ENCODE measurements at regions not wholly inside any gene's neighbourhood (a gene's known extent, or its start where the extent isn't known, plus 50 kb on each side); places are given as distances from the start of the nearest gene placed in this dataset.

DNA sequence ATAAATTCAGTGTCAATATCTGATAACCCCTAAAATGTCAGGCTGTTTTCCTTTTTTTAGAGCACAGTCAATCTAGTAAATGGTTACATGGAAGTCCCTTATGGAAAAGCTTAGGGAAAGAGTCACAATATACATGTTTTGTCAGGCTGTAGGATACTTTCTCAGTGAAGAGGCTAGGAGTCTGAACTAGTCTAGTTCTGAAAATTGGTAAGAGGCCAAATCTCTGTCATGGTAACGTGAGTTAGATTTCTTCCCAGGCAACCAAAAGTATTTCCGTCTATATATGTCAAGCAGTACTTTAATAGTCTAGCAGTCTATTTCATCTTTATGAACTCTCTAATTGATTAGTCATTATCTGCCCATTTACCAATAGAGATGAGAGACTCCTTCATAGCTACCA lies 215.9 kb upstream of the LRRC3B start:
- no peak for TF ChIP-seq MEF2B (IDR thresholded peaks at IDR 0.05; ENCODE audit: partially characterized antibody, poor library complexity, severe bottlenecking)
- TF ChIP-seq ETV6 (conservative IDR thresholded peaks at IDR 0.05 in 1 of 2, IDR thresholded peaks at IDR 0.05 in 1 of 2; ENCODE audit: borderline replicate concordance in 1 of 2, low read depth in 1 of 2), result no peak
- no peak for TF ChIP-seq EP300 (IDR thresholded peaks at IDR 0.05; ENCODE audit: borderline replicate concordance in 1 of 2, control insufficient read depth in 1 of 2, low read depth in 2 of 2, low read length in 2 of 2)
- TF ChIP-seq, protein P1, sequence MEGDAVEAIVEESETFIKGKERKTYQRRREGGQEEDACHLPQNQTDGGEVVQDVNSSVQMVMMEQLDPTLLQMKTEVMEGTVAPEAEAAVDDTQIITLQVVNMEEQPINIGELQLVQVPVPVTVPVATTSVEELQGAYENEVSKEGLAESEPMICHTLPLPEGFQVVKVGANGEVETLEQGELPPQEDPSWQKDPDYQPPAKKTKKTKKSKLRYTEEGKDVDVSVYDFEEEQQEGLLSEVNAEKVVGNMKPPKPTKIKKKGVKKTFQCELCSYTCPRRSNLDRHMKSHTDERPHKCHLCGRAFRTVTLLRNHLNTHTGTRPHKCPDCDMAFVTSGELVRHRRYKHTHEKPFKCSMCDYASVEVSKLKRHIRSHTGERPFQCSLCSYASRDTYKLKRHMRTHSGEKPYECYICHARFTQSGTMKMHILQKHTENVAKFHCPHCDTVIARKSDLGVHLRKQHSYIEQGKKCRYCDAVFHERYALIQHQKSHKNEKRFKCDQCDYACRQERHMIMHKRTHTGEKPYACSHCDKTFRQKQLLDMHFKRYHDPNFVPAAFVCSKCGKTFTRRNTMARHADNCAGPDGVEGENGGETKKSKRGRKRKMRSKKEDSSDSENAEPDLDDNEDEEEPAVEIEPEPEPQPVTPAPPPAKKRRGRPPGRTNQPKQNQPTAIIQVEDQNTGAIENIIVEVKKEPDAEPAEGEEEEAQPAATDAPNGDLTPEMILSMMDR (IDR thresholded peaks at IDR 0.05 in 2 of 3, conservative IDR thresholded peaks at IDR 0.05 in 1 of 3; ENCODE audit: control insufficient read depth in 2 of 3, extremely low read depth in 1 of 3, insufficient read depth in 1 of 3, low read depth in 3 of 3, low read length in 3 of 3), result no peak
- no peak for TF ChIP-seq EZH2 (IDR thresholded peaks at IDR 0.05; ENCODE audit: borderline replicate concordance, control insufficient read depth, low read depth, low read length)
- no peak for TF ChIP-seq ZBED1 (IDR thresholded peaks at IDR 0.05; ENCODE audit: borderline replicate concordance)
- TF ChIP-seq, protein P2, sequence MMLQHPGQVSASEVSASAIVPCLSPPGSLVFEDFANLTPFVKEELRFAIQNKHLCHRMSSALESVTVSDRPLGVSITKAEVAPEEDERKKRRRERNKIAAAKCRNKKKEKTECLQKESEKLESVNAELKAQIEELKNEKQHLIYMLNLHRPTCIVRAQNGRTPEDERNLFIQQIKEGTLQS (IDR thresholded peaks at IDR 0.05; ENCODE audit: borderline replicate concordance, extremely low read depth, low read depth, low read length), result no peak
- no peak for TF ChIP-seq TARDBP (IDR thresholded peaks at IDR 0.05; ENCODE audit: borderline replicate concordance)
- no peak for TF ChIP-seq KDM1A (IDR thresholded peaks at IDR 0.05; ENCODE audit: borderline replicate concordance)
- no peak for TF ChIP-seq POLR2A (IDR thresholded peaks at IDR 0.05; ENCODE audit: low read depth, low read length)
- TF ChIP-seq, protein P3, sequence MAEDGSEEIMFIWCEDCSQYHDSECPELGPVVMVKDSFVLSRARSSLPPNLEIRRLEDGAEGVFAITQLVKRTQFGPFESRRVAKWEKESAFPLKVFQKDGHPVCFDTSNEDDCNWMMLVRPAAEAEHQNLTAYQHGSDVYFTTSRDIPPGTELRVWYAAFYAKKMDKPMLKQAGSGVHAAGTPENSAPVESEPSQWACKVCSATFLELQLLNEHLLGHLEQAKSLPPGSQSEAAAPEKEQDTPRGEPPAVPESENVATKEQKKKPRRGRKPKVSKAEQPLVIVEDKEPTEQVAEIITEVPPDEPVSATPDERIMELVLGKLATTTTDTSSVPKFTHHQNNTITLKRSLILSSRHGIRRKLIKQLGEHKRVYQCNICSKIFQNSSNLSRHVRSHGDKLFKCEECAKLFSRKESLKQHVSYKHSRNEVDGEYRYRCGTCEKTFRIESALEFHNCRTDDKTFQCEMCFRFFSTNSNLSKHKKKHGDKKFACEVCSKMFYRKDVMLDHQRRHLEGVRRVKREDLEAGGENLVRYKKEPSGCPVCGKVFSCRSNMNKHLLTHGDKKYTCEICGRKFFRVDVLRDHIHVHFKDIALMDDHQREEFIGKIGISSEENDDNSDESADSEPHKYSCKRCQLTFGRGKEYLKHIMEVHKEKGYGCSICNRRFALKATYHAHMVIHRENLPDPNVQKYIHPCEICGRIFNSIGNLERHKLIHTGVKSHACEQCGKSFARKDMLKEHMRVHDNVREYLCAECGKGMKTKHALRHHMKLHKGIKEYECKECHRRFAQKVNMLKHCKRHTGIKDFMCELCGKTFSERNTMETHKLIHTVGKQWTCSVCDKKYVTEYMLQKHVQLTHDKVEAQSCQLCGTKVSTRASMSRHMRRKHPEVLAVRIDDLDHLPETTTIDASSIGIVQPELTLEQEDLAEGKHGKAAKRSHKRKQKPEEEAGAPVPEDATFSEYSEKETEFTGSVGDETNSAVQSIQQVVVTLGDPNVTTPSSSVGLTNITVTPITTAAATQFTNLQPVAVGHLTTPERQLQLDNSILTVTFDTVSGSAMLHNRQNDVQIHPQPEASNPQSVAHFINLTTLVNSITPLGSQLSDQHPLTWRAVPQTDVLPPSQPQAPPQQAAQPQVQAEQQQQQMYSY (CRISPR knock-in tag; IDR thresholded peaks at IDR 0.05), result no peak
- TF ChIP-seq TCF12 (IDR thresholded peaks at IDR 0.05; ENCODE audit: low read depth, low read length), result no peak
